ENCODE measurements at regions not wholly inside any gene's neighbourhood (a gene's known extent, or its start where the extent isn't known, plus 50 kb on each side); places are given as distances from the start of the nearest gene placed in this dataset.

- TF ChIP-seq, protein P1, sequence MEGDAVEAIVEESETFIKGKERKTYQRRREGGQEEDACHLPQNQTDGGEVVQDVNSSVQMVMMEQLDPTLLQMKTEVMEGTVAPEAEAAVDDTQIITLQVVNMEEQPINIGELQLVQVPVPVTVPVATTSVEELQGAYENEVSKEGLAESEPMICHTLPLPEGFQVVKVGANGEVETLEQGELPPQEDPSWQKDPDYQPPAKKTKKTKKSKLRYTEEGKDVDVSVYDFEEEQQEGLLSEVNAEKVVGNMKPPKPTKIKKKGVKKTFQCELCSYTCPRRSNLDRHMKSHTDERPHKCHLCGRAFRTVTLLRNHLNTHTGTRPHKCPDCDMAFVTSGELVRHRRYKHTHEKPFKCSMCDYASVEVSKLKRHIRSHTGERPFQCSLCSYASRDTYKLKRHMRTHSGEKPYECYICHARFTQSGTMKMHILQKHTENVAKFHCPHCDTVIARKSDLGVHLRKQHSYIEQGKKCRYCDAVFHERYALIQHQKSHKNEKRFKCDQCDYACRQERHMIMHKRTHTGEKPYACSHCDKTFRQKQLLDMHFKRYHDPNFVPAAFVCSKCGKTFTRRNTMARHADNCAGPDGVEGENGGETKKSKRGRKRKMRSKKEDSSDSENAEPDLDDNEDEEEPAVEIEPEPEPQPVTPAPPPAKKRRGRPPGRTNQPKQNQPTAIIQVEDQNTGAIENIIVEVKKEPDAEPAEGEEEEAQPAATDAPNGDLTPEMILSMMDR (conservative IDR thresholded peaks at IDR 0.05; ENCODE audit: low read depth, low read length): no peak
- TF ChIP-seq RAD21 (IDR thresholded peaks at IDR 0.05; ENCODE audit: low read length) (no peak), NFE2L2 (IDR thresholded peaks at IDR 0.05; ENCODE audit: low read depth, low read length) (no peak), RFX5 (IDR thresholded peaks at IDR 0.05; ENCODE audit: low read depth, low read length) (no peak), RCOR1 (IDR thresholded peaks at IDR 0.05; ENCODE audit: insufficient replicate concordance, low read length) (no peak), MXI1 (IDR thresholded peaks at IDR 0.05; ENCODE audit: borderline replicate concordance, low read depth, low read length) (no peak)
Observed at GRCh38 chr10:111748184-111748583, 435.4 kb downstream of the GPAM start.
